H1 (cell line): ENCODE measurements at regions not wholly inside any gene's neighbourhood (a gene's known extent, or its start where the extent isn't known, plus 50 kb on each side); places are given as distances from the start of the nearest gene placed in this dataset.

Experiments
- ASH2L ChIP-seq: fragments of 200-600, 300-600 bp; sonication (generic); IDR thresholded peaks from one replicate; pipeline ENCODE4 v1.7.1; 2017; ENCODE audit warnings: low read length
- BCL11A ChIP-seq, 2 experiments: IDR thresholded peaks; one replicate each; pipeline ENCODE4 v1.6.1; 2011; ENCODE audit warnings: low read depth in 2 of 2, low read length in 2 of 2, mild to moderate bottlenecking in 2 of 2
- HDAC2 ChIP-seq, 2 experiments: fragments of 300-600 bp in 1 of 2; sonication (generic) in 1 of 2; IDR thresholded peaks; 2 replicates each; pipeline ENCODE4 v1.6.1; 2011 to 2012; ENCODE audit warnings: low read depth in 2 of 2, low read length in 2 of 2, mild to moderate bottlenecking in 2 of 2, moderate library complexity in 2 of 2, borderline replicate concordance in 1 of 2, inconsistent platforms in 1 of 2
- POLR2A ChIP-seq, 2 experiments: IDR thresholded peaks; 1 replicate in 1 of 2; 2 replicates in 1 of 2; pipeline ENCODE4 v1.6.1; 2011; ENCODE audit warnings: low read depth in 2 of 2, low read length in 2 of 2, mild to moderate bottlenecking in 2 of 2; ENCODE audit errors: control extremely low read depth in 1 of 2
- RNF2 ChIP-seq: fragments of 200-900, 300-1000 bp; sonication (generic); IDR thresholded peaks from 2 replicates; pipeline ENCODE4 v1.7.1; 2016; ENCODE audit warnings: borderline replicate concordance, low read depth, mild to moderate bottlenecking, antibody characterized with exemption, low read length; ENCODE audit not compliant: poor library complexity, severe bottlenecking; ENCODE audit errors: missing control alignments
- TF ChIP-seq, protein P1 (sequence below): fragments of 300-600 bp; sonication (generic); IDR thresholded peaks from 2 replicates; pipeline ENCODE4 v1.7.1; 2012; ENCODE audit warnings: low read length, moderate library complexity, mild to moderate bottlenecking, inconsistent platforms; ENCODE audit not compliant: insufficient replicate concordance
- TF ChIP-seq, protein P2 (sequence below): IDR thresholded peaks from 2 replicates; pipeline ENCODE4 v1.6.1; 2011; ENCODE audit warnings: low read length, improper control_type of control experiment
- TF ChIP-seq, protein P3 (sequence below): IDR thresholded peaks from 2 replicates; pipeline ENCODE4 v1.6.1; 2012; ENCODE audit warnings: low read length, inconsistent platforms

DNA sequence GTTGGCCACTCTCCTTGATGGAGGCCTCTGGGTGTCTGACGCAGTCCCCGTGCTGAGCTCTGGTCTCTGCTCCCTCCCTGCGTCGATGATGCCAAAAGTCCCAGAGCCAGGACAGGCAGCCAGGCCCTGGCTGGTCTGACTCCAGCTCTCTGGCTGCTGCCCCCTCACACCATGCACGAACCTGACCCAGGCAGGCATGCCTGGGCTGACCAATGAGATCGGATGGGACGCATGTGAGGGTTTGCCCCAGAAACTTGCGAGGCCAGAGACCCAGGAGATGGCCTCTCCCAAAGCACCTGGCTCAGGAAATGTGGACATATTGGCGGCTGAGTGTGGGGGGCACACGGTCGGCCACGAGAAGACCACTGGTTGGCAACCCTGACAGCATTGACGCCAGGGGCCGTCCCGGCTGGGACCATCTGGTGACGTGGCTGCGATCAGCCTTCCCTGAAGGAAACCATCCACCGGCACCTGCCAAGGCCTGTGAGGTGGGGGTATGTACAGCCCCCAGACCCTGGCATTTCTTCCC is 51.2 kb upstream of the FRMD1 start (continued):
- TF ChIP-seq, protein P1, sequence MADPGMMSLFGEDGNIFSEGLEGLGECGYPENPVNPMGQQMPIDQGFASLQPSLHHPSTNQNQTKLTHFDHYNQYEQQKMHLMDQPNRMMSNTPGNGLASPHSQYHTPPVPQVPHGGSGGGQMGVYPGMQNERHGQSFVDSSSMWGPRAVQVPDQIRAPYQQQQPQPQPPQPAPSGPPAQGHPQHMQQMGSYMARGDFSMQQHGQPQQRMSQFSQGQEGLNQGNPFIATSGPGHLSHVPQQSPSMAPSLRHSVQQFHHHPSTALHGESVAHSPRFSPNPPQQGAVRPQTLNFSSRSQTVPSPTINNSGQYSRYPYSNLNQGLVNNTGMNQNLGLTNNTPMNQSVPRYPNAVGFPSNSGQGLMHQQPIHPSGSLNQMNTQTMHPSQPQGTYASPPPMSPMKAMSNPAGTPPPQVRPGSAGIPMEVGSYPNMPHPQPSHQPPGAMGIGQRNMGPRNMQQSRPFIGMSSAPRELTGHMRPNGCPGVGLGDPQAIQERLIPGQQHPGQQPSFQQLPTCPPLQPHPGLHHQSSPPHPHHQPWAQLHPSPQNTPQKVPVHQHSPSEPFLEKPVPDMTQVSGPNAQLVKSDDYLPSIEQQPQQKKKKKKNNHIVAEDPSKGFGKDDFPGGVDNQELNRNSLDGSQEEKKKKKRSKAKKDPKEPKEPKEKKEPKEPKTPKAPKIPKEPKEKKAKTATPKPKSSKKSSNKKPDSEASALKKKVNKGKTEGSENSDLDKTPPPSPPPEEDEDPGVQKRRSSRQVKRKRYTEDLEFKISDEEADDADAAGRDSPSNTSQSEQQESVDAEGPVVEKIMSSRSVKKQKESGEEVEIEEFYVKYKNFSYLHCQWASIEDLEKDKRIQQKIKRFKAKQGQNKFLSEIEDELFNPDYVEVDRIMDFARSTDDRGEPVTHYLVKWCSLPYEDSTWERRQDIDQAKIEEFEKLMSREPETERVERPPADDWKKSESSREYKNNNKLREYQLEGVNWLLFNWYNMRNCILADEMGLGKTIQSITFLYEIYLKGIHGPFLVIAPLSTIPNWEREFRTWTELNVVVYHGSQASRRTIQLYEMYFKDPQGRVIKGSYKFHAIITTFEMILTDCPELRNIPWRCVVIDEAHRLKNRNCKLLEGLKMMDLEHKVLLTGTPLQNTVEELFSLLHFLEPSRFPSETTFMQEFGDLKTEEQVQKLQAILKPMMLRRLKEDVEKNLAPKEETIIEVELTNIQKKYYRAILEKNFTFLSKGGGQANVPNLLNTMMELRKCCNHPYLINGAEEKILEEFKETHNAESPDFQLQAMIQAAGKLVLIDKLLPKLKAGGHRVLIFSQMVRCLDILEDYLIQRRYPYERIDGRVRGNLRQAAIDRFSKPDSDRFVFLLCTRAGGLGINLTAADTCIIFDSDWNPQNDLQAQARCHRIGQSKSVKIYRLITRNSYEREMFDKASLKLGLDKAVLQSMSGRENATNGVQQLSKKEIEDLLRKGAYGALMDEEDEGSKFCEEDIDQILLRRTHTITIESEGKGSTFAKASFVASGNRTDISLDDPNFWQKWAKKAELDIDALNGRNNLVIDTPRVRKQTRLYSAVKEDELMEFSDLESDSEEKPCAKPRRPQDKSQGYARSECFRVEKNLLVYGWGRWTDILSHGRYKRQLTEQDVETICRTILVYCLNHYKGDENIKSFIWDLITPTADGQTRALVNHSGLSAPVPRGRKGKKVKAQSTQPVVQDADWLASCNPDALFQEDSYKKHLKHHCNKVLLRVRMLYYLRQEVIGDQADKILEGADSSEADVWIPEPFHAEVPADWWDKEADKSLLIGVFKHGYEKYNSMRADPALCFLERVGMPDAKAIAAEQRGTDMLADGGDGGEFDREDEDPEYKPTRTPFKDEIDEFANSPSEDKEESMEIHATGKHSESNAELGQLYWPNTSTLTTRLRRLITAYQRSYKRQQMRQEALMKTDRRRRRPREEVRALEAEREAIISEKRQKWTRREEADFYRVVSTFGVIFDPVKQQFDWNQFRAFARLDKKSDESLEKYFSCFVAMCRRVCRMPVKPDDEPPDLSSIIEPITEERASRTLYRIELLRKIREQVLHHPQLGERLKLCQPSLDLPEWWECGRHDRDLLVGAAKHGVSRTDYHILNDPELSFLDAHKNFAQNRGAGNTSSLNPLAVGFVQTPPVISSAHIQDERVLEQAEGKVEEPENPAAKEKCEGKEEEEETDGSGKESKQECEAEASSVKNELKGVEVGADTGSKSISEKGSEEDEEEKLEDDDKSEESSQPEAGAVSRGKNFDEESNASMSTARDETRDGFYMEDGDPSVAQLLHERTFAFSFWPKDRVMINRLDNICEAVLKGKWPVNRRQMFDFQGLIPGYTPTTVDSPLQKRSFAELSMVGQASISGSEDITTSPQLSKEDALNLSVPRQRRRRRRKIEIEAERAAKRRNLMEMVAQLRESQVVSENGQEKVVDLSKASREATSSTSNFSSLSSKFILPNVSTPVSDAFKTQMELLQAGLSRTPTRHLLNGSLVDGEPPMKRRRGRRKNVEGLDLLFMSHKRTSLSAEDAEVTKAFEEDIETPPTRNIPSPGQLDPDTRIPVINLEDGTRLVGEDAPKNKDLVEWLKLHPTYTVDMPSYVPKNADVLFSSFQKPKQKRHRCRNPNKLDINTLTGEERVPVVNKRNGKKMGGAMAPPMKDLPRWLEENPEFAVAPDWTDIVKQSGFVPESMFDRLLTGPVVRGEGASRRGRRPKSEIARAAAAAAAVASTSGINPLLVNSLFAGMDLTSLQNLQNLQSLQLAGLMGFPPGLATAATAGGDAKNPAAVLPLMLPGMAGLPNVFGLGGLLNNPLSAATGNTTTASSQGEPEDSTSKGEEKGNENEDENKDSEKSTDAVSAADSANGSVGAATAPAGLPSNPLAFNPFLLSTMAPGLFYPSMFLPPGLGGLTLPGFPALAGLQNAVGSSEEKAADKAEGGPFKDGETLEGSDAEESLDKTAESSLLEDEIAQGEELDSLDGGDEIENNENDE: no peak
- TF ChIP-seq, protein P2, sequence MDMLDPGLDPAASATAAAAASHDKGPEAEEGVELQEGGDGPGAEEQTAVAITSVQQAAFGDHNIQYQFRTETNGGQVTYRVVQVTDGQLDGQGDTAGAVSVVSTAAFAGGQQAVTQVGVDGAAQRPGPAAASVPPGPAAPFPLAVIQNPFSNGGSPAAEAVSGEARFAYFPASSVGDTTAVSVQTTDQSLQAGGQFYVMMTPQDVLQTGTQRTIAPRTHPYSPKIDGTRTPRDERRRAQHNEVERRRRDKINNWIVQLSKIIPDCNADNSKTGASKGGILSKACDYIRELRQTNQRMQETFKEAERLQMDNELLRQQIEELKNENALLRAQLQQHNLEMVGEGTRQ: no peak
- no peak for TF ChIP-seq RNF2
- TF ChIP-seq ASH2L: no peak
- no peak for TF ChIP-seq HDAC2 (IDR thresholded peaks at IDR 0.05; ENCODE audit: borderline replicate concordance in 1 of 2, low read depth in 2 of 2, low read length in 2 of 2)
- no peak for TF ChIP-seq POLR2A (IDR thresholded peaks at IDR 0.05; ENCODE audit: control extremely low read depth in 1 of 2, low read depth in 2 of 2, low read length in 2 of 2)
- TF ChIP-seq, protein P3, sequence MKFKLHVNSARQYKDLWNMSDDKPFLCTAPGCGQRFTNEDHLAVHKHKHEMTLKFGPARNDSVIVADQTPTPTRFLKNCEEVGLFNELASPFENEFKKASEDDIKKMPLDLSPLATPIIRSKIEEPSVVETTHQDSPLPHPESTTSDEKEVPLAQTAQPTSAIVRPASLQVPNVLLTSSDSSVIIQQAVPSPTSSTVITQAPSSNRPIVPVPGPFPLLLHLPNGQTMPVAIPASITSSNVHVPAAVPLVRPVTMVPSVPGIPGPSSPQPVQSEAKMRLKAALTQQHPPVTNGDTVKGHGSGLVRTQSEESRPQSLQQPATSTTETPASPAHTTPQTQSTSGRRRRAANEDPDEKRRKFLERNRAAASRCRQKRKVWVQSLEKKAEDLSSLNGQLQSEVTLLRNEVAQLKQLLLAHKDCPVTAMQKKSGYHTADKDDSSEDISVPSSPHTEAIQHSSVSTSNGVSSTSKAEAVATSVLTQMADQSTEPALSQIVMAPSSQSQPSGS: no peak
- no peak for TF ChIP-seq BCL11A (IDR thresholded peaks at IDR 0.05; ENCODE audit: low read depth in 2 of 2, low read length in 2 of 2)
